Thyroid gland (tissue), 4 donors: ENCODE measurements at regions not wholly inside any gene's neighbourhood (a gene's known extent, or its start where the extent isn't known, plus 50 kb on each side); places are given as distances from the start of the nearest gene placed in this dataset.

Experiments used
- DNase-seq, 2 donors: peaks; one replicate each; pipeline ENCODE4 v3.0.0-alpha.2; 2019
- H3K27ac ChIP-seq, 3 donors: fragments of 200-600 bp; sonication (generic); 1 replicate in 2 of 3; 2 replicates in 1 of 3; pipeline ENCODE4 v1.5.1; 2016 to 2019; ENCODE audit warnings: mild to moderate bottlenecking in 1 of 3, moderate library complexity in 1 of 3
- H3K27me3 ChIP-seq: fragments of 200-600 bp; sonication (generic); one replicate; pipeline ENCODE4 v1.5.1; 2019
- H3K36me3 ChIP-seq, 2 donors: fragments of 200-600 bp; sonication (generic); one replicate each; pipeline ENCODE4 v1.5.1; 2016 to 2019
- H3K4me1 ChIP-seq, 2 donors: fragments of 200-600 bp; sonication (generic); one replicate each; pipeline ENCODE4 v1.5.1; 2017 to 2019
- H3K4me3 ChIP-seq, 3 donors: fragments of 200-600 bp; sonication (generic); replicated peaks in 1 of 3; 1 replicate in 2 of 3; 2 replicates in 1 of 3; pipeline ENCODE4 v1.5.1; 2016; ENCODE audit warnings: mild to moderate bottlenecking in 1 of 3
- H3K9me3 ChIP-seq: fragments of 200-600 bp; sonication (generic); one replicate; pipeline ENCODE4 v1.5.1; 2017
- POLR2A ChIP-seq, 2 donors: fragments of 450-650 bp; IDR thresholded peaks; one replicate each; pipeline ENCODE4 v1.6.1; 2017; ENCODE audit warnings: antibody characterized with exemption in 2 of 2, mild to moderate bottlenecking in 2 of 2, moderate library complexity in 1 of 2
- WGBS, 2 donors: methylation state at CpG; one replicate each; pipeline ENCODE4 v1.1.5; 2017; 5-methylcytosine and 5-hydroxymethylcytosine counted together
- intact Hi-C: fragments of 100-400 bp; cut with DNase I; formaldehyde crosslinking; loops from one replicate; pipeline ENCODE4 v1.15.1; 2023
- TF ChIP-seq, protein P1 (sequence below), 6 experiments: fragments of 200-600 bp in 3 of 6; fragments of 450-650 bp in 3 of 6; sonication (generic) in 3 of 6; IDR thresholded peaks; one replicate each; pipeline ENCODE4 v1.5.1; 2016 to 2019; ENCODE audit warnings: antibody characterized with exemption in 6 of 6, mild to moderate bottlenecking in 2 of 6, inconsistent platforms in 1 of 6, moderate library complexity in 1 of 6

GRCh38 chr2:176653479-176654443 lies 384.5 kb downstream of the MTX2 start:
- intact Hi-C loops, result no loop called here
- H3K9me3 ChIP-seq, result no peaks in the 10 kb centered on the region
- WGBS, 2 donors, result 36% methylated on average over 10 of the region's 10 CpGs
- TF ChIP-seq, protein P1, sequence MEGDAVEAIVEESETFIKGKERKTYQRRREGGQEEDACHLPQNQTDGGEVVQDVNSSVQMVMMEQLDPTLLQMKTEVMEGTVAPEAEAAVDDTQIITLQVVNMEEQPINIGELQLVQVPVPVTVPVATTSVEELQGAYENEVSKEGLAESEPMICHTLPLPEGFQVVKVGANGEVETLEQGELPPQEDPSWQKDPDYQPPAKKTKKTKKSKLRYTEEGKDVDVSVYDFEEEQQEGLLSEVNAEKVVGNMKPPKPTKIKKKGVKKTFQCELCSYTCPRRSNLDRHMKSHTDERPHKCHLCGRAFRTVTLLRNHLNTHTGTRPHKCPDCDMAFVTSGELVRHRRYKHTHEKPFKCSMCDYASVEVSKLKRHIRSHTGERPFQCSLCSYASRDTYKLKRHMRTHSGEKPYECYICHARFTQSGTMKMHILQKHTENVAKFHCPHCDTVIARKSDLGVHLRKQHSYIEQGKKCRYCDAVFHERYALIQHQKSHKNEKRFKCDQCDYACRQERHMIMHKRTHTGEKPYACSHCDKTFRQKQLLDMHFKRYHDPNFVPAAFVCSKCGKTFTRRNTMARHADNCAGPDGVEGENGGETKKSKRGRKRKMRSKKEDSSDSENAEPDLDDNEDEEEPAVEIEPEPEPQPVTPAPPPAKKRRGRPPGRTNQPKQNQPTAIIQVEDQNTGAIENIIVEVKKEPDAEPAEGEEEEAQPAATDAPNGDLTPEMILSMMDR (IDR thresholded peaks at IDR 0.05), result peak; percentile 23 to 68 (median 48)
- TF ChIP-seq POLR2A (IDR thresholded peaks at IDR 0.05), result no peak
- H3K4me3 ChIP-seq, result no peak overlapping the region
- no peaks in the 10 kb centered on the region for H3K36me3 ChIP-seq
- peak; percentile 53 to 63 for DNase-seq
- H3K4me1 ChIP-seq, result no peaks in the 10 kb centered on the region
- no peak overlapping the region for H3K27ac ChIP-seq
- H3K27me3 ChIP-seq, result no peaks in the 10 kb centered on the region

- 73 to 81% methylated on average over 2 of the region's 2 CpGs for WGBS, 2 donors
- intact Hi-C loops, result no loop called here
- DNase-seq, result no peak
- Histone ChIP-seq H3K9me3 (no peaks in the 10 kb centered on the region), H3K36me3 (no peaks in the 10 kb centered on the region), H3K27me3 (no peaks in the 10 kb centered on the region), H3K4me1 (no peaks in the 10 kb centered on the region), H3K27ac (no peak overlapping the region), H3K4me3 (no peak overlapping the region)
- TF ChIP-seq, protein P1 (IDR thresholded peaks at IDR 0.05), result no peak
- no peak for TF ChIP-seq POLR2A (IDR thresholded peaks at IDR 0.05)
Measured at GRCh38 chr2:176656038-176656775, 387.0 kb downstream of the MTX2 start.

DNA sequence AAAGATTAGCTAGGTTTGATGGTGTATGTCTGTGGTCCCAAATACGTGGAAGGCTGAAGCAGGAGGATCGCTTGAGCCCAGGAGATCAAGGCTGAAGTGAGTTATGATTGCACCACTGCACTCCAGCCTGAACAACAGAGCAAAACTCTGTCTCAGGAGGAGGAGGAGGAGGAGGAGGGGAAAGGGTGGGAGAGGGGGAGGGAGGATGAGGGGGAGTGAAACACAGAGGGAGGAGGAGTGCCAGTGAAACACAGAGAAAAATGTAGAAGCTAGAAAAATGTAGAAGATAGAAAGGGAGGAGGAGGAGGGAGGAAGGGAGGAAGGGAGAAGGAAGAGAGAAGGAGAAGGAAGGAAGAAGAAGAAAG lies 387.5 kb downstream of the MTX2 start:
- no peak overlapping the region for H3K4me3 ChIP-seq
- WGBS, 2 donors, result 69 to 73% methylated on average over 2 of the region's 2 CpGs
- no peaks in the 10 kb centered on the region for H3K36me3 ChIP-seq
- DNase-seq, result no peak
- H3K4me1 ChIP-seq, result no peaks in the 10 kb centered on the region
- intact Hi-C loops, result no loop called here
- no peaks in the 10 kb centered on the region for H3K27me3 ChIP-seq
- no peaks in the 10 kb centered on the region for H3K9me3 ChIP-seq
- H3K27ac ChIP-seq, result no peak overlapping the region
- no peak for TF ChIP-seq POLR2A (IDR thresholded peaks at IDR 0.05)
- TF ChIP-seq, protein P1 (IDR thresholded peaks at IDR 0.05), result no peak

DNA sequence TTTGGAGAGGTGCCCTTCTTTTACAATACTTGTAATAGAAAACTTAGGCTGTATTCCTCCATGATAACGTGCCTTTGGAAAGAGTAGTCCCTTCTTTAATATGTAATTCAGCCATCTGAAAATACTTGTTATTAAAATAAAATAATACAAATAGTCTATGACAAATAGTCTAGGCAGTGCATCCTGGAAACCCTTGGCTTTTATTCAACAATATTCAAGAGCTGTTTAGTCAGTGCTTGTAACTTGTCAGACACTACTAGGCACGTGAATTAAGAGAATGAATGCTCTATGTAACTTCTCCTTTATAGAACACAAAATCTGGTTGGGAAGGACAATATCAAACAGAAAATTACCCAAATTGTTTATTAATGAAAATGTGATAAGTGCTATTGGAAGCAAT lies 388.2 kb downstream of the MTX2 start:
- 55 to 60% methylated on average over 2 of the region's 2 CpGs for WGBS, 2 donors
- no peak for TF ChIP-seq POLR2A (IDR thresholded peaks at IDR 0.05)
- TF ChIP-seq, protein P1 (IDR thresholded peaks at IDR 0.05), result no peak
- H3K27me3 ChIP-seq, result no peaks in the 10 kb centered on the region
- no peaks in the 10 kb centered on the region for H3K36me3 ChIP-seq
- no peak overlapping the region for H3K27ac ChIP-seq
- no peaks in the 10 kb centered on the region for H3K4me1 ChIP-seq
- intact Hi-C loops, result no loop called here
- no peak overlapping the region for H3K4me3 ChIP-seq
- DNase-seq, result no peak
- no peaks in the 10 kb centered on the region for H3K9me3 ChIP-seq

GRCh38 chr2:176658708-176659107 lies 389.5 kb downstream of the MTX2 start:
- H3K9me3 ChIP-seq, result no peaks in the 10 kb centered on the region
- DNase-seq, result no peak
- H3K27ac ChIP-seq, result no peak overlapping the region
- WGBS, 2 donors, result 61 to 66% methylated on average over 4 of the region's 4 CpGs
- no peak overlapping the region for H3K4me3 ChIP-seq
- intact Hi-C loops, result no loop called here
- no peaks in the 10 kb centered on the region for H3K36me3 ChIP-seq
- no peaks in the 10 kb centered on the region for H3K4me1 ChIP-seq
- H3K27me3 ChIP-seq, result no peaks in the 10 kb centered on the region
- TF ChIP-seq POLR2A (IDR thresholded peaks at IDR 0.05), result no peak
- TF ChIP-seq, protein P1 (IDR thresholded peaks at IDR 0.05), result no peak
